Esophagus muscularis mucosa (tissue), 3 donors: ENCODE measurements at regions not wholly inside any gene's neighbourhood (a gene's known extent, or its start where the extent isn't known, plus 50 kb on each side); places are given as distances from the start of the nearest gene placed in this dataset.

Source experiments
- CTCF ChIP-seq, 3 experiments: fragments of 200-600 bp in 2 of 3; fragments of 450-650 bp in 1 of 3; sonication (generic) in 2 of 3; IDR thresholded peaks; one replicate each; pipeline ENCODE4 v1.5.1; 2017 to 2019; ENCODE audit warnings: antibody characterized with exemption in 3 of 3, mild to moderate bottlenecking in 2 of 3, moderate library complexity in 1 of 3
- POLR2A ChIP-seq: fragments of 450-650 bp; IDR thresholded peaks from one replicate; pipeline ENCODE4 v1.6.1; 2017; ENCODE audit warnings: antibody characterized with exemption, moderate library complexity, mild to moderate bottlenecking, low read depth

- TF ChIP-seq CTCF (IDR thresholded peaks at IDR 0.05) (no peak), POLR2A (no peak)
Measured at GRCh38 chr9:89771205-89771604, 166.4 kb downstream of the GADD45G start.
